ENCODE measurements at regions not wholly inside any gene's neighbourhood (a gene's known extent, or its start where the extent isn't known, plus 50 kb on each side); places are given as distances from the start of the nearest gene placed in this dataset.

DNA sequence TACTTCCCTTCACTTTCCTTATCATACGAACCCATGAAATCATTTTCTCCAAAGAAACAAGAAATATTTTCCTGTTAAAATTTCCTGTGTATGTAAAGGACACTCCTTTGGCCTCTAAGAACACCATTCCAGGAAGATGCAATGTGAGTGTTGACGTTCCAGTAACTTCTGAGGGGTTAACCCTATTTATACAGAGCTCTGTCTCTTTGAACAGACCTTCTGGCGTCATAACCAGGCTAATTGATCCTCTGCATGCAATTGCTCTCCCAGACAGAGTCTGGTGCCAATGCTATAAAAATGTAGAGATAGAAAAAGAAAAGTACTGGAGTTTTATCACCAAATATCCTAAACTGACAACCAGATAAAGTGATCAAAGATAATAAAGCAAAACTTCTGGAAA lies 218.5 kb downstream of the TLE1 start:
- Histone ChIP-seq H3K27me3 (no peaks in the 10 kb centered on the region), H3K4me3 (no peak overlapping the region), H3K36me3 (no peaks in the 10 kb centered on the region), H3K27ac (no peak overlapping the region), H3K9me3 (no peaks in the 10 kb centered on the region), H3K4me1 (no peaks in the 10 kb centered on the region)
- TF ChIP-seq POLR2A (IDR thresholded peaks at IDR 0.05) = no peak
- no peak for TF ChIP-seq POLR2AphosphoS5 (IDR thresholded peaks at IDR 0.05; ENCODE audit: insufficient read depth in 1 of 2, low read depth in 1 of 2)
- TF ChIP-seq, protein P1, sequence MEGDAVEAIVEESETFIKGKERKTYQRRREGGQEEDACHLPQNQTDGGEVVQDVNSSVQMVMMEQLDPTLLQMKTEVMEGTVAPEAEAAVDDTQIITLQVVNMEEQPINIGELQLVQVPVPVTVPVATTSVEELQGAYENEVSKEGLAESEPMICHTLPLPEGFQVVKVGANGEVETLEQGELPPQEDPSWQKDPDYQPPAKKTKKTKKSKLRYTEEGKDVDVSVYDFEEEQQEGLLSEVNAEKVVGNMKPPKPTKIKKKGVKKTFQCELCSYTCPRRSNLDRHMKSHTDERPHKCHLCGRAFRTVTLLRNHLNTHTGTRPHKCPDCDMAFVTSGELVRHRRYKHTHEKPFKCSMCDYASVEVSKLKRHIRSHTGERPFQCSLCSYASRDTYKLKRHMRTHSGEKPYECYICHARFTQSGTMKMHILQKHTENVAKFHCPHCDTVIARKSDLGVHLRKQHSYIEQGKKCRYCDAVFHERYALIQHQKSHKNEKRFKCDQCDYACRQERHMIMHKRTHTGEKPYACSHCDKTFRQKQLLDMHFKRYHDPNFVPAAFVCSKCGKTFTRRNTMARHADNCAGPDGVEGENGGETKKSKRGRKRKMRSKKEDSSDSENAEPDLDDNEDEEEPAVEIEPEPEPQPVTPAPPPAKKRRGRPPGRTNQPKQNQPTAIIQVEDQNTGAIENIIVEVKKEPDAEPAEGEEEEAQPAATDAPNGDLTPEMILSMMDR (IDR thresholded peaks at IDR 0.05) = no peak
- intact Hi-C loops (cut with DNase I) = no loop called here
- DNase-seq (ENCODE audit: extremely low spot score in 2 of 2) = no peak

DNA sequence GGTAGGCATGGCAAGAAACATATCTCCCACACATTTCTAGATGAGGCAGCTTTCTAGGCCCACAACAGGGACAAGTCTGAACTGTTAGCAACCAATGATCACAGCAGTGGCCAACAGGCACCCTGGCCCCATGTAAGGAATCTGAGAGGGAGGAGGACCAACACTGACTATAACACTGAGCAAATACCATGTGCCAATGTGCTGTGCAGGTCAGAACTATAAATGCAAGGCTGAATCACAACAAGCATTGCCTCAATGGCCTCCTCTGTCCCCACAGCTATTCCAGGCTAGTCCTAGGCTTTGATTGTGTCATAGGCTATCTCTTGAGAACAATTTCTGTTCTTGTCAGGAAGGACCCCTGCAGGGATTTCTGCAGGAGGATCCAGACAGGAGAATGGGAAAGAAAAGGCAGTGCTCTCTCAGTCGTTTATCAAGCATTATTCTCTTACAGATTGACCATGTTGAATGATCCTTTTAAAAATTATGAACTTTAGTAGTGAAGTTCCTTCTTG lies 221.2 kb downstream of the TLE1 start:
- Histone ChIP-seq H3K4me1 (no peaks in the 10 kb centered on the region), H3K9me3 (no peaks in the 10 kb centered on the region), H3K27me3 (no peaks in the 10 kb centered on the region), H3K4me3 (no peak overlapping the region), H3K27ac (no peak overlapping the region), H3K36me3 (no peaks in the 10 kb centered on the region)
- TF ChIP-seq POLR2AphosphoS5 (IDR thresholded peaks at IDR 0.05; ENCODE audit: insufficient read depth in 1 of 2, low read depth in 1 of 2) (no peak), POLR2A (IDR thresholded peaks at IDR 0.05) (no peak)
- TF ChIP-seq, protein P1 (IDR thresholded peaks at IDR 0.05) = no peak
- no peak for DNase-seq (ENCODE audit: extremely low spot score in 2 of 2)
- intact Hi-C loops (cut with DNase I) = no loop called here

DNA sequence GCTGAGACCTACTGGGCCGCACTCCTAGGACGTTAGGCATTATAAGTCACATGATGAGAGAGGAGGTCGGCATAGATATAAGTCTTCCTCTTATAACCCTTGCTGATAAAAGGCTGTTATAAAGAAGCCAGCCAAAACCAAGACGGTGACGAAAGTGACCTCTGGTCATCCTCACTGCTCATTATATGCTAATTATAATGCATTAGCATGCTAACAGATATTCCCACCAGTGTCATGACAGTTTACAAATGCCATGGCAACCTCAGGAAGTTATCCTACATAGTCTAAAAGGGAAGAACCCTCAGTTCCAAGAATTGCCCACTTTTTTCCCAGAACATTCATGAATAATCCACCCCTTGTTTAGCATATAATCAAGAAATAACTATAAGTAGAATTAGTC lies 222.4 kb downstream of the TLE1 start:
- H3K4me3 ChIP-seq = no peak overlapping the region
- H3K4me1 ChIP-seq = no peaks in the 10 kb centered on the region
- H3K27me3 ChIP-seq = no peaks in the 10 kb centered on the region
- no peak overlapping the region for H3K27ac ChIP-seq
- TF ChIP-seq POLR2AphosphoS5 (IDR thresholded peaks at IDR 0.05; ENCODE audit: insufficient read depth in 1 of 2, low read depth in 1 of 2) (no peak), POLR2A (IDR thresholded peaks at IDR 0.05) (no peak)
- TF ChIP-seq, protein P1 (IDR thresholded peaks at IDR 0.05) = no peak
- DNase-seq (ENCODE audit: extremely low spot score in 2 of 2) = no peak
- intact Hi-C loops (cut with DNase I) = no loop called here
- H3K36me3 ChIP-seq = no peaks in the 10 kb centered on the region
- H3K9me3 ChIP-seq = no peaks in the 10 kb centered on the region

DNA sequence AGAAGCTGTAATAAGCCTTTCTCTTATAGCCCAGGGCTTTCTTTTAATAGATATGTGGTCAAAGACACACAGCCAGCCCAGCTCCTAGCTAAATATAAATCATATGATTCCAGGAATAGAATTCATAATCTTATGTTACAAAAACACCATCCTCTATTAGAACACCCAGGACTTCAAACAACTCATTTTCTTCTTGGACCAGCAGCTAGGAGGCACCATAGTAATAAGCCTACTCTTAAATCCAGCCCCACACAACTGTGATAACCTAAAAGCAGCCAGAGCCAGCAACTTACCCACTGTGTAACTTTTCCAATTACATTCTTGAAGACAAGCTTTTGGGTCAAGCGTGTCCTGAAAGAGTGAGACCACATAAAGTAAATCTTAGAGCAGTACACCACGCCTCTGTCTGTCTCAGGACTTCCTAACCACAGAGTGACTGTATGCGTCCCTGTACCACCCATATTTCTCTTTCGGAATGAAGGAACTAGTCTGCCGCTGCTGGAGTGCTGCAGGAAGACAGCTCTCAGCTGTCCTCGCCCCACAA lies 223.8 kb downstream of the TLE1 start:
- H3K9me3 ChIP-seq = no peaks in the 10 kb centered on the region
- no peaks in the 10 kb centered on the region for H3K36me3 ChIP-seq
- no peaks in the 10 kb centered on the region for H3K4me1 ChIP-seq
- TF ChIP-seq, protein P1 (IDR thresholded peaks at IDR 0.05) = no peak
- TF ChIP-seq POLR2AphosphoS5 (IDR thresholded peaks at IDR 0.05; ENCODE audit: insufficient read depth in 1 of 2, low read depth in 1 of 2) = no peak
- no peak for TF ChIP-seq POLR2A (IDR thresholded peaks at IDR 0.05)
- H3K27me3 ChIP-seq = no peaks in the 10 kb centered on the region
- intact Hi-C loops (cut with DNase I) = no loop called here
- H3K27ac ChIP-seq = no peak overlapping the region
- H3K4me3 ChIP-seq = no peak overlapping the region
- DNase-seq (ENCODE audit: extremely low spot score in 2 of 2) = no peak

DNA sequence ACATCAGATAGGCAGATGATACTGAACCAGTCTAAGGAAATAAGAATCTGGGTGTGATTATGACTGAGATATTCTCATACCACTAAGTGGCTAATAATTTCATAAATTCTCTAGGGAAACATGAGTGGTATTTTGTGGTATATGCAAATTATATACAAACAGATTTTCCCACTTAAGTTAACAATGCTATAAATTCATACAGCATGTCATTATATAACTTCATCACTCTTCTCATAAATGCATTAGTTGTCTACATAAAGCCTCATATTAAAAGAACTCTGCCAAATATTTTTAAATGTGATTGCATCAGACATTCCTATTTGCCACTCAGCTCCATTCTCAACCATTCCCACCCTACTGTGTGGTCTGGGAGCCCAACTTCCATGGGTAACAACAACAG lies 226.5 kb downstream of the TLE1 start:
- Histone ChIP-seq H3K9me3 (no peaks in the 10 kb centered on the region), H3K27me3 (no peaks in the 10 kb centered on the region), H3K36me3 (no peaks in the 10 kb centered on the region), H3K4me1 (no peaks in the 10 kb centered on the region), H3K27ac (no peak overlapping the region), H3K4me3 (no peak overlapping the region)
- TF ChIP-seq, protein P1 (IDR thresholded peaks at IDR 0.05) = no peak
- TF ChIP-seq POLR2AphosphoS5 (IDR thresholded peaks at IDR 0.05; ENCODE audit: insufficient read depth in 1 of 2, low read depth in 1 of 2) (no peak), POLR2A (IDR thresholded peaks at IDR 0.05) (no peak)
- no peak for DNase-seq (ENCODE audit: extremely low spot score in 2 of 2)
- intact Hi-C loops (cut with DNase I) = no loop called here

Measured in vagina (tissue), 2 donors.